HG02981 (cell line): ENCODE measurements at regions not wholly inside any gene's neighbourhood (a gene's known extent, or its start where the extent isn't known, plus 50 kb on each side); places are given as distances from the start of the nearest gene placed in this dataset.

ENCODE experiments used
- ATAC-seq: cut with Tn5 transposase; IDR thresholded peaks from one replicate; pipeline ENCODE4 v1.9.1; 2021; ENCODE audit warnings: mild to moderate bottlenecking, moderate library complexity; ENCODE audit not compliant: unreplicated experiment

- no peak for ATAC-seq
Measured at GRCh38 chr10:108399465-108399864, 1235.0 kb upstream of the SORCS1 start.

DNA sequence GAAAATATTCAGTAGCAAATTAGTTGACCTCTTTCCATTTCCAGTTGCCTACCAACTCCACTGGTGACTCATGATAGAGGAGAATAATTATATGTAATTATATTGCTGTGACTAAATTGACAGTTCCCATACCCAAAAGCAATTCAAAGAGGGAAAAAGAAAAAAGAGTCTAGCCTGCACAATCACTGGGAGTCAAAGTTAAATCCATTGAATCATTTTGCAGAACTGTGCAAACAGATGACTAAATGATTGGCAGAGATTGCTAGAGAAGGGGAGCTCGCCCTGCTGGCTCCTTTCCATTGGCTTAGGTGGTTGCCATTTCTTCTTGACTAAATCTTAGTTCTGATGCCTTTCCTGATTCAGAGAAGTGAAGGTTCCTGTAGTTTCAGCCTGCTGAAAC, 1228.6 kb upstream of the SORCS1 start:
- no peak for ATAC-seq

GRCh38 chr10:108392286-108392685, 1227.8 kb upstream of the SORCS1 start:
- ATAC-seq: no peak

DNA sequence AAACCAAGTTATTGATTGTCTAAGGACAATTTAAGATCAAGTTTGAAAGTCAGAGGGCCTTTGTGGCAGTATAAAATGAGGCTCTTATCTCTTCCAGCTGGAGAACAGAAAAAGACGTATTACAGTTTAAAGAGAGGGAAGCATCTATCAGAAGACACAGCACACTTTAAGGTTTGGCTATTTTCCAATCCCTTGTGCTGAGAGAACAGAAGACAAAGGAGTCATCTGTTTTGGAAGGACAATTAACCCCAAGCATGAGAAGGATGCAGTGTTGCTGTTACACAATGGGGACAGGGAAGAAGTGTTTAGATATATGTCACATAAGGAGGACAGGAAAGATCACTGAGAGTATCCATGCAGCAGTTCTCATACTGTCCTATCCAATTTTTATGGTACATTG, 1224.2 kb upstream of the SORCS1 start:
- no peak for ATAC-seq

DNA sequence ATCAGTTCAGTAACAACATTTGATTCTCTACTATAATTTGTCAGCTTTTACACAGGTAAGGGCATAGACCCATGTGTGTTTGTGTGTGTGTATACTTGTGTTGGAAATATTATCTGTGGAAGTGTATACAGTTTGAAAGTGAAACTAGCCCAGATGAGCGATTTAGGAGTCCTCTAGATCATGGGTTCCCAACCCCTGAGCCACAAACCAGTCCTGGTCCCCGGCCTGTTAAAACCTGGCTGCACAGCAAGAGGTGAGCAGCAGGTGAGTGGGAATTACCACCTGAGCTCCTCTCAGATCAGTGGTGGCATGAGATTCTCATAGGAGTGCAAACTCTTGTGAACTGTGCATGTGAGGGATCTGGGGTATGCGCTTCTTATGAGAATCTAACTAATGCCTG, 1221.5 kb upstream of the SORCS1 start:
- no peak for ATAC-seq

- ATAC-seq: no peak
Measured at GRCh38 chr10:108384378-108384777, 1219.9 kb upstream of the SORCS1 start.

DNA sequence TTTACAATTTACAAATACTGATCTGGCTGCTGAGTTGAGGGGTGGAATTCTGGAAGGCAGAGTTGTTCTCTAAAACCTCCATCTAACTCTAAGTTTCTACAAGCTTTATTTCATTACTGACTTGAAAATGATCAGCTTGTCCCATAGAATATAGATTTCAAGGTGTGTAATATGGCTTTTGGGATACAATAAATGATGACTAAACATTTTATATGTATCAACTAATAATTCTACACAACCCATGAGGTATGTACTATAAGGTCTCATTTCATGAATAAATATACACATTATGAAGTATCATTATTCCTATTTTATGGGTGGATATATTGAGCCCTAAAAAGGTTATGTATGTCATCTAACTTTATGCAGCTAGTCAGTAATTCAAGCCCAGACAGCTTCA, 1214.3 kb upstream of the SORCS1 start:
- no peak for ATAC-seq

DNA sequence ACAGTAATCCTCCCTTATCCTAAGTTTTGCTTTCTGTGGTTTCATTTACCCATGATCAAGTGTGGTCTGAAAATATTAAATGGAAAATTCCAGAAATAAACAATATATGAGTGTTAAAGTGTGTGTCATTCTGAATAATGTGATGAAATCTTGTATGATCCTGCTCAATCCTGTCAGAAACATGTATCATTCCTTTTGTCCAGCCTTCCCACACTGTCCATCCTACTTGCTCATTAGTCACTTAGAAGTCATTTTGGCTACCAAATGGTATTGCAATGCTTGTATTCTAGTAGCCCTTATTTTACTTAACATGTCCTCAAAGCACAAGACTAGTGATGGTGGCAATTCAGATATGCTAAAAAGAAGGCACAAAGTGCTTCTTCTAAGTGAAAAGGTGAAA, 1211.2 kb upstream of the SORCS1 start:
- no peak for ATAC-seq

GRCh38 chr10:108374991-108375390, 1210.5 kb upstream of the SORCS1 start:
- no peak for ATAC-seq

GRCh38 chr10:108365541-108365940, 1201.0 kb upstream of the SORCS1 start:
- no peak for ATAC-seq

DNA sequence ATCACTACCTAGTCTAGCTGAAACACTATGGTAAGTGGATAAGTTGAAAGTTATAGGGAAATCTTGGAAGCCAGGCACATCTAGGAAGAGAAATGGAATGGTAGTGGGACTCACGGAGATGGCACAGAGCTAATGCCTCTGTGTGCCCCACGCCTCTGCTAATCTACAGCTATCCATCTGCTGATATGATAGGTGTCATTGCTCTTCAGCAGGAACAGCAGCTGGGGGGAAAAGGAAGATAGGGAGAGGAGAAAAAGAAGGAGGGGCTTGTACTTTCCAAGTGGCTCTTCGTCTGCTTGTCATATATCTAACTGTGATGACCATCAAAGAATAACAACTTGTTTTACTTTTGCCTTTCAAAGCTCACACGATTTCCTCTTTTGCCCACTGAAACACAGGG, 1199.1 kb upstream of the SORCS1 start:
- ATAC-seq: no peak

DNA sequence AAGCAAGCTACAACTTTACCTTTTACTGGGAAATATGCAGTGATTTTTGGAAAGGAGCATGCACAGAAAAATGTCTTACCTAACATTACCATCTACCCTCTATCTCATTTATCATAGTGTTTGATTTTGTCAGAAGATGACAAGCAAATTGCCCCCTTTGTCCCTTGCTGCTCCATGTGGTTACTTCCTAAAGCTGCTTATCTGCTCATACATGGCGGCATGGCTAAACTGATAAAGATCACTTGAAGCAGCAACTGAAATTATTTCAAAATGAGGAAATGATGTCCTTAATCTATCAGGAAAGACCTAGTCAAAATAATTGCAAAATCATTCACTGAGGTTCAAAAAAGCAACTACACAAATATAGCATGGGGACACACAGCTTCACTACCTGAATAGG, 1198.5 kb upstream of the SORCS1 start:
- ATAC-seq: no peak

DNA sequence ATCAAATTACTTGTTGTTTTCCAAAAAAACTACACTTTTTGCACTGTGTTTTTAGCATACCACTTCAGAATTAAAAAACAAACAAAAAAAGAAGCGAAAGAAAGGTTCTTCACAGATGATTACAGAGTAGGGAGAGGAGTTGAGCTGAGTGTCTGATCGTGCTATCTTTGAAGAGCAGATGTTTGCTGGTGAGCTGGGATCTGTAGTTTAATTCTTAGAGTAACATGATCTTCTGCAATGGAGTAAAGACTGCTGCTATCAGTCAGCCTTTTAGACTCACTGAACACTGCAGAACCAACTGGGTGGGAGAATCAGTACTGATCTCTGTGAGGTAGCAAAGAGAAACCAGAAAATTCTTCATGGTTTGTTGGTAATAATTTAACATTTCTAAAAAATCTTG, 1197.8 kb upstream of the SORCS1 start:
- no peak for ATAC-seq

DNA sequence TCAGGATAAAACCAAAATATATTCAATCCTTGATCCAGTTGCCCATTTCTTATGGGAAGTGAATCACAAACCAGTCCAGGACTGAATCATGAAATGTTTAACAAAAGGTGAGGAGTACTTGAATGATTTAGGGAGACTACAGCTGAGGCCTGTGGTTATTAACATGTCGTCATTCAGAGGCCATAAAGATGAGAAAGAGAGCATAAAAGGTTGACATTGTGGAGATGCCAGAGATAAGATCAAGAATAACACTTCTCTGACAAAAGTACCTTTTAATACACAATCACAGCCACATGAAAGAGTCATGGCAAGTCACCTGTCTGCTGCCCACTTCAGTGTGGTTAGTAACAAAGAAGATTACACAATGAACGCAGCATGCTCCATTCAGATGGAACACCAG, 1195.7 kb upstream of the SORCS1 start:
- ATAC-seq: no peak

- ATAC-seq: peak; percentile 83
Measured at GRCh38 chr10:108358912-108359311, 1194.4 kb upstream of the SORCS1 start.

DNA sequence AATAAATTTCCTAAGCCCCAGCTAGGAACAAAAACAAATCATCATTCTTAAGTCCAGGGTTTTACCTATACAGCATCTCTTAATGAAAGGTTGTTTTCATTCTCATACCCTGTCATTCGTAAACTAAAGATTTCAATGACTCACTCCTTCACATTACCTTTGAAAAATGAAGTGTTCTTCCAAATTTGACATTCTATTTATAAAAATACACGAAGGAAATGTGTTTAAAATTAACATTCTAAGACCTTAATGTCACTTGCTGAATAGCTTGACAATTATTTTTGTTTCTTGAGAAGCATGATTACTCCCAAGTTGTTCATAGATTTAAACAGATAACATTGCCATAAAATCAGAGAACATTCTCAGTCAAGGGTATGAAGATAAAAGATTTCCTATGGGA, 1188.3 kb upstream of the SORCS1 start:
- no peak for ATAC-seq

DNA sequence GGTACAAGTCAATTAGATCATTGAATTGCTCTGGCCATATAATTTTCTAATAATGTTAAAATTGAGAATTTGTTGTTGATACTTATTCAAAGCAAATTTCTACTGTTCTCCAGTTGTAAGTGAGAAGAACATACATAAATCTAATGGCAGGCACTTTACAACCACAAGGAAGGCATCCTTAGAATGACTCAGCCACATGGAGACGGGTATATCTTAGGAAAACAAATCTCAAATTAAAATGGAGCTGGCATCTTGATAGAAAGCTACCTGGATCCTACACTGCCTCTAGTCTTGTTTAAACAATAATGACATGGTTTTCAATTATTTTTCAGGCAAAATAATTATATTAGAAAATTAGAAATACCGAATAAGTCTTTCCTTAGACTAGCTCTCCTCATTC, 1183.7 kb upstream of the SORCS1 start:
- ATAC-seq: no peak

DNA sequence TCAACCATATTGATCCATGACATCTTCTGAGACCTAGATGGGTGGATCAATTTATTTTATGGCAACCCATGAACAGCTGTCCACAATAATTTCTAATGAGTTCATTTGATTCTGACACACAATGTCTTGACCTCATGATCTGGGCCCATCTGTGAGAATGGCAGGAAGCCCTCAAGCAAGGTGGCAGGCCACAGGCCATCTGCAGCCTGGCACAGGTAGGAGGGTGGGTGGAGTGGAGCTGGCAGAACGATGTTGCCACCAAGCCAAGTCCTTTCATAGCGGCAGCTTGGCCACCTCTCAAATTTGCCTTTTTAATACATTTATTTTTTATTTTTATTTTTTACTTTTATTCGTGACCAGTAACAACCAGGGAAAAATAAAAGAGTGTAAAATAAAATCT, 1181.6 kb upstream of the SORCS1 start:
- no peak for ATAC-seq

DNA sequence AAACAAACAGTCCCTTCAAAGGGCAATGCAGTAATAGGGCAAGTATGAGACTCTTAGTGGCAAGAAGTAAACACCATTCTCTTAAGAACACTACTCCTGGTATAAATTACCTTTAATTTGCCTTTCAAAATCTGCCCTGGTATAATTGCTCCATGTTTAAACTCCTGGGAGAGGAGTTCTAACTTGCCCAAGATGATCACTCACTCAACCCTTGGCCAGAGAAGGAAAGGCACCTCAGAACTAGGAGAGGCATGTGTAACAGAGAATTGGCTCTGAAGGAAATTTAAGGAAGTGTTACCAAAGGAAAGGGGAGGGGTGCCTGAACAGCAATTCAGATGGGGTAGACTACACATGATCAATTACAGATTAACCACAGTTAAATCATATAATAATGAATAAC, 1173.6 kb upstream of the SORCS1 start:
- no peak for ATAC-seq

- ATAC-seq: no peak
Measured at GRCh38 chr10:108336836-108337235, 1172.3 kb upstream of the SORCS1 start.

GRCh38 chr10:108327706-108328105, 1163.2 kb upstream of the SORCS1 start:
- no peak for ATAC-seq

DNA sequence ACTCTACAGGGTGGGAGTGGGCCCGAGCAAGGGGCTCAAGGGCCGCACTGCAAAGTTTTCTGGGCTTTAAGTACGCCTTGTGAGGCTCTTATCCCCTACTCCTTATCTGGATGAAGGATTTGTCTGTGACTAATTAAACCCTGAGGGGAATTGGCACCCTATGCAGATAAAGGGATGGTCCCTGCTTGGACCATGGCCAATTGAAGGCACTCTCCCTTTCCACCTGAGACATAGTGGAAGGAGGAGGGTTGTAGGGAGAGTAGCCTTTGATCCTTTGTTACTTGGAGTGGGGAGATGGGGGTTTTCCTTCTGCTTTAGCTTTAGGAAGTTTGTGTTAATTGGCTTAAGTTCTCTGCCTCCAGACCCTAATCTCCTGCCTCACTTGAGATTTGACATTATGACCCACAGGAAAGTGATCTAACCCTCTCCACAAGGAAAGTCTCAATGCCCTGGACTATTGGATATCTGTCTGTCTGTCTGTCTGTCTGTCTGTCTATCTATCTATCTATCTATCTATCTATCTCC, 1158.8 kb upstream of the SORCS1 start:
- ATAC-seq: no peak

- ATAC-seq: no peak
Measured at GRCh38 chr10:108319434-108320222, 1155.1 kb upstream of the SORCS1 start.
